Activated CD8-positive, alpha-beta T cell treated with anti-CD3 and anti-CD28 coated beads, Interleukin-2, amount 10 ng/mL, durations not matched to agents 7 days and 5 days (primary cell): ENCODE measurements at regions not wholly inside any gene's neighbourhood (a gene's known extent, or its start where the extent isn't known, plus 50 kb on each side); places are given as distances from the start of the nearest gene placed in this dataset.

Source experiments
- ATAC-seq: fragments of 150-1000 bp; cut with Tn5 transposase; one replicate; pipeline ENCODE4 v1.10.0; 2021; ENCODE audit warnings: moderate library complexity
- CTCF ChIA-PET: fragments of 350-600 bp; sonication (Branson Sonifier 250); formaldehyde crosslinking; loops from one replicate; lab custom pipeline; 2021; ENCODE audit warnings: antibody characterized with exemption; lab: Charles Lee
- POLR2A ChIA-PET: fragments of 350-600 bp; sonication (Branson Sonifier 250); formaldehyde crosslinking; loops from one replicate; lab custom pipeline; 2021; ENCODE audit warnings: antibody characterized with exemption; lab: Charles Lee
- DNase-seq: peaks from one replicate; pipeline ENCODE4 v3.0.0-alpha.2; 2020
- H3K27ac Mint-ChIP-seq: one replicate; pipeline ENCODE4 v1.8.0; 2021; ENCODE audit warnings: mild to moderate bottlenecking, mixed read lengths
- H3K27me3 Mint-ChIP-seq: one replicate; pipeline ENCODE4 v1.8.0; 2021; ENCODE audit warnings: low read depth, mixed read lengths
- H3K36me3 Mint-ChIP-seq: one replicate; pipeline ENCODE4 v1.8.0; 2021; ENCODE audit warnings: low read depth, mixed read lengths
- H3K4me1 Mint-ChIP-seq: one replicate; pipeline ENCODE4 v1.8.0; 2021; ENCODE audit warnings: low read depth, mixed read lengths
- H3K4me3 Mint-ChIP-seq: one replicate; pipeline ENCODE4 v1.8.0; 2021; ENCODE audit warnings: mild to moderate bottlenecking, mixed read lengths
- H3K9me3 Mint-ChIP-seq: one replicate; pipeline ENCODE4 v1.8.0; 2022; ENCODE audit warnings: mixed read lengths; ENCODE audit not compliant: insufficient read depth

DNA sequence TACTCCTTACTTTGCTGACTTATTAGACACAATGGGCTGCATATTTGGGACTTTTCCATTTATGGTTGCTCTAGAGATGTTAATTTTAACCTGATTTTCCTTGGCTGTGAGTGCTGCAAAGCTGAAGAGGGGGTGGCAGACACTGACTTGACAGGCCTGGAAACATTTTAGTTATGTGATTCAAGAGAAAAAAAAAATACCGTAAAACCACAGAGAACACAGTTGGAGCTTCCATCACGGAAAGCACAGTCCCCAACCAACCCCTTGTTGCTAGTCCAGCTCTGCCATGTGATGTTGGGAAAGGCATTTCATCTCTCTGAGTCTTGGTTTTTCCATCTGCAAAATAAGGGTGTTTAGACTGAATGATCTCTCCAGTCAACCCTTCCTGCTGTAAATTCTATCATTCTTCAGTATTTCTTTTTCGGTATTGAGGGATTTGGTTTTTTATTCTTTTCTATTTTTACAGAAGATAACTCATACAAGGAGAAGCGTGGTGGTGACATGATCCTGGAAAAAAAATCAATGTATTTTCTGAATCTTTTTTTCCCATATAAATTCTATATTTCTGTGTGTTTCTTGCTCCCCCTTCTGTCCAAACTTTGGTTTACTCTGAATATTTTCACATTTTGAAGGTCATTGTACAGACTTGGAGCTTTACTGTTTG lies 246.1 kb downstream of the REEP3 start:
- CTCF ChIA-PET = interaction anchor here (0.7 to 3.0 kb wide), 4 partner anchors 8 to 610 kb away, joined by 3 to 10 read pairs (median 5); no protein-coding TSS in a partner anchor
- no peaks in the 10 kb centered on the region for H3K4me1 Mint-ChIP-seq

GRCh38 chr10:63769367-63769766 lies 248.2 kb downstream of the REEP3 start:
- Mint-ChIP-seq H3K4me1 (no peaks in the 10 kb centered on the region), H3K9me3 (no peaks in the 10 kb centered on the region)

More for the DNA sequence above, 246.1 kb downstream of the REEP3 start:
- ATAC-seq = no peak
- Mint-ChIP-seq H3K4me3 (no peak overlapping the region), H3K27ac (no peak overlapping the region), H3K36me3 (no peaks in the 10 kb centered on the region), H3K27me3 (peaks cover 12% of the 10 kb centered on the region), H3K9me3 (no peaks in the 10 kb centered on the region)
- no peak for DNase-seq
- POLR2A ChIA-PET = no interaction called here

GRCh38 chr10:63770523-63770922 lies 249.3 kb downstream of the REEP3 start:
- CTCF ChIA-PET = interaction anchor here (0.8 kb wide), 1 partner anchor 50 kb away, joined by 3 read pairs; no protein-coding TSS in a partner anchor
- H3K36me3 Mint-ChIP-seq = no peaks in the 10 kb centered on the region
- no peak for ATAC-seq

More at GRCh38 chr10:63769367-63769766, 248.2 kb downstream of the REEP3 start:
- no peaks in the 10 kb centered on the region for H3K36me3 Mint-ChIP-seq
- ChIA-PET CTCF (no interaction called here), POLR2A (no interaction called here)
- H3K27me3 Mint-ChIP-seq = peaks cover 14% of the 10 kb centered on the region
- ATAC-seq = no peak
- no peak for DNase-seq
- H3K4me3 Mint-ChIP-seq = no peak overlapping the region
- no peak overlapping the region for H3K27ac Mint-ChIP-seq

GRCh38 chr10:63772491-63772890 lies 251.3 kb downstream of the REEP3 start:
- no peak for ATAC-seq
- Mint-ChIP-seq H3K4me1 (no peaks in the 10 kb centered on the region), H3K36me3 (no peaks in the 10 kb centered on the region), H3K4me3 (no peak overlapping the region), H3K27ac (no peak overlapping the region), H3K27me3 (peaks cover 17% of the 10 kb centered on the region), H3K9me3 (no peaks in the 10 kb centered on the region)
- ChIA-PET POLR2A (no interaction called here), CTCF (interaction anchor here (0.8 kb wide), 1 partner anchor 94 kb away, joined by 3 read pairs; no protein-coding TSS in a partner anchor)
- no peak for DNase-seq

More at GRCh38 chr10:63770523-63770922, 249.3 kb downstream of the REEP3 start:
- POLR2A ChIA-PET = no interaction called here
- no peaks in the 10 kb centered on the region for H3K9me3 Mint-ChIP-seq
- H3K27me3 Mint-ChIP-seq = peaks cover 14% of the 10 kb centered on the region
- H3K4me3 Mint-ChIP-seq = no peak overlapping the region
- DNase-seq = no peak
- H3K4me1 Mint-ChIP-seq = no peaks in the 10 kb centered on the region
- no peak overlapping the region for H3K27ac Mint-ChIP-seq

- DNase-seq (no peak), ATAC-seq (no peak)
- no peak overlapping the region for H3K4me3 Mint-ChIP-seq
- no peak overlapping the region for H3K27ac Mint-ChIP-seq
- no peaks in the 10 kb centered on the region for H3K36me3 Mint-ChIP-seq
- POLR2A ChIA-PET = no interaction called here
- CTCF ChIA-PET = no interaction called here
- H3K9me3 Mint-ChIP-seq = no peaks in the 10 kb centered on the region
- no peaks in the 10 kb centered on the region for H3K4me1 Mint-ChIP-seq
- H3K27me3 Mint-ChIP-seq = peaks cover 17% of the 10 kb centered on the region
Measured at GRCh38 chr10:63773106-63773505, 251.9 kb downstream of the REEP3 start.

DNA sequence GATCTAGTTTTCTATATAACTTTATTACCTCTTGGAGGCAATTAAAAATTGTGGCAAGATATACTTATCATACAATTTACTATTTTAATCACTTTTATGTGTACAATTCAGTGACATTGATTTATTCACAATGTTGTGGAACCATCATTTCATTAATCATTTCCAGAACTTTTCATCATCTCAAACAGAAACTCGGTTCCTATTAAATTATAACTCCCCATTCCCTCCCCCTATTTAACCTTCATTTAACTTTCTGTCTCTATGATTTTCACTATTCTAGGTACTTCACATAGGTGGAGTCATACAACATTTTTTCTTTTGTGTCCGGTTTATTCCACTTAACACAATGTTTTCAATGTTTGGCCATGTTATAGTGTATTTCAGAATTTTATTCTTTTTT lies 252.8 kb downstream of the REEP3 start:
- CTCF ChIA-PET = no interaction called here
- POLR2A ChIA-PET = no interaction called here
- H3K4me3 Mint-ChIP-seq = no peak overlapping the region

GRCh38 chr10:63780101-63780500 lies 258.9 kb downstream of the REEP3 start:
- no peak overlapping the region for H3K27ac Mint-ChIP-seq
- peaks cover 9% of the 10 kb centered on the region for H3K27me3 Mint-ChIP-seq
- H3K4me1 Mint-ChIP-seq = no peaks in the 10 kb centered on the region
- no peak for ATAC-seq
- no peaks in the 10 kb centered on the region for H3K9me3 Mint-ChIP-seq
- CTCF ChIA-PET = no interaction called here
- no peak overlapping the region for H3K4me3 Mint-ChIP-seq
- DNase-seq = no peak
- H3K36me3 Mint-ChIP-seq = no peaks in the 10 kb centered on the region
- POLR2A ChIA-PET = no interaction called here

More for the DNA sequence above, 252.8 kb downstream of the REEP3 start:
- Mint-ChIP-seq H3K27ac (no peak overlapping the region), H3K27me3 (peaks cover 15% of the 10 kb centered on the region), H3K9me3 (no peaks in the 10 kb centered on the region), H3K36me3 (no peaks in the 10 kb centered on the region), H3K4me1 (no peaks in the 10 kb centered on the region)
- DNase-seq (no peak), ATAC-seq (no peak)

- no peak for DNase-seq
- Mint-ChIP-seq H3K4me1 (no peaks in the 10 kb centered on the region), H3K27me3 (peaks cover 7% of the 10 kb centered on the region), H3K4me3 (no peak overlapping the region), H3K27ac (no peak overlapping the region), H3K36me3 (no peaks in the 10 kb centered on the region), H3K9me3 (no peaks in the 10 kb centered on the region)
- ATAC-seq = no peak
- POLR2A ChIA-PET = no interaction called here
- CTCF ChIA-PET = no interaction called here
Measured at GRCh38 chr10:63781226-63781625, 260.0 kb downstream of the REEP3 start.

DNA sequence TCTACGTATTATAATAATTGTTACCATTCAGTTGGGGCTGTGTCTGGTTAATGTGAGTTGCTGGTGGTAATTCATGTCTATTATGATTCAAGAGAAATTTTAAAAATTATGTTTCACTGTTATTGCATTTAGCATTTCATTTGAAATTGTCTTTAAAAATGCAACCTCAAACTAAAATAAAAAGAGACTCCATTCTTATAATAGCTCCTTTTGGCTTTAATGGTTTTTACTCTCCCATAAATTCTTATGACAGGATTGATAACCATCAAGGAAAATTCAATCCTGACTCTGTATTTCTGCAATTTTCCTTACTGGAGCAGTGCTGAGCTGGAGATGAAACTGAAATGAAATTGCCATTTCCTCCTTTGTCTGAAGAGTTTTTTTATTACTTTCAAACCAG lies 262.7 kb downstream of the REEP3 start:
- peaks cover 13% of the 10 kb centered on the region for H3K27me3 Mint-ChIP-seq

GRCh38 chr10:63788152-63788821 lies 267.1 kb downstream of the REEP3 start:
- Mint-ChIP-seq H3K27ac (no peak overlapping the region), H3K9me3 (no peaks in the 10 kb centered on the region), H3K27me3 (peaks cover 13% of the 10 kb centered on the region), H3K36me3 (no peaks in the 10 kb centered on the region), H3K4me1 (no peaks in the 10 kb centered on the region), H3K4me3 (no peak overlapping the region)
- no peak for ATAC-seq
- ChIA-PET CTCF (no interaction called here), POLR2A (no interaction called here)
- DNase-seq = no peak

More for the DNA sequence above, 262.7 kb downstream of the REEP3 start:
- H3K4me1 Mint-ChIP-seq = no peaks in the 10 kb centered on the region
- ChIA-PET CTCF (interaction anchor here (1.3 kb wide), 1 partner anchor 83 kb away, joined by 3 read pairs; no protein-coding TSS in a partner anchor), POLR2A (no interaction called here)
- no peak overlapping the region for H3K4me3 Mint-ChIP-seq
- H3K27ac Mint-ChIP-seq = no peak overlapping the region
- DNase-seq (no peak), ATAC-seq (no peak)
- no peaks in the 10 kb centered on the region for H3K36me3 Mint-ChIP-seq
- H3K9me3 Mint-ChIP-seq = no peaks in the 10 kb centered on the region

GRCh38 chr10:63795094-63795860 lies 274.1 kb downstream of the REEP3 start:
- Mint-ChIP-seq H3K4me1 (peaks cover 10% of the 10 kb centered on the region), H3K9me3 (no peaks in the 10 kb centered on the region), H3K36me3 (no peaks in the 10 kb centered on the region), H3K4me3 (no peak overlapping the region), H3K27ac (no peak overlapping the region), H3K27me3 (peaks cover 3% of the 10 kb centered on the region)
- CTCF ChIA-PET = no interaction called here
- ATAC-seq = no peak
- POLR2A ChIA-PET = no interaction called here
- no peak for DNase-seq
